Vagina (tissue), 2 donors: ENCODE measurements at regions not wholly inside any gene's neighbourhood (a gene's known extent, or its start where the extent isn't known, plus 50 kb on each side); places are given as distances from the start of the nearest gene placed in this dataset.

ENCODE experiments used
- DNase-seq, 2 donors: peaks; one replicate each; pipeline ENCODE4 v3.0.0-alpha.2; 2017; ENCODE audit errors: extremely low spot score in 2 of 2
- H3K27ac ChIP-seq: fragments of 200-600 bp; sonication (generic); one replicate; pipeline ENCODE4 v1.5.1; 2019
- H3K27me3 ChIP-seq: fragments of 200-600 bp; sonication (generic); one replicate; pipeline ENCODE4 v1.5.1; 2019
- H3K36me3 ChIP-seq, 2 donors: fragments of 200-600 bp; sonication (generic); one replicate each; pipeline ENCODE4 v1.5.1; 2017 to 2019
- H3K4me1 ChIP-seq: fragments of 200-600 bp; sonication (generic); one replicate; pipeline ENCODE4 v1.5.1; 2019
- H3K4me3 ChIP-seq, 2 donors: fragments of 200-600 bp; sonication (generic); 1 replicate in 1 of 2; 2 replicates in 1 of 2; pipeline ENCODE4 v1.5.1; 2016 to 2019
- H3K9me3 ChIP-seq: fragments of 200-600 bp; sonication (generic); one replicate; pipeline ENCODE4 v1.5.1; 2019
- CTCF ChIP-seq, 3 experiments: fragments of 450-650 bp in 2 of 3; fragments of 200-600 bp in 1 of 3; sonication (generic) in 1 of 3; IDR thresholded peaks; one replicate each; pipeline ENCODE4 v1.5.1; 2017 to 2019; ENCODE audit warnings: antibody characterized with exemption in 3 of 3, mild to moderate bottlenecking in 2 of 3, moderate library complexity in 2 of 3
- POLR2A ChIP-seq, 2 donors: fragments of 450-650 bp; IDR thresholded peaks; one replicate each; pipeline ENCODE4 v1.6.1; 2017; ENCODE audit warnings: antibody characterized with exemption in 2 of 2, mild to moderate bottlenecking in 2 of 2, moderate library complexity in 2 of 2
- POLR2AphosphoS5 ChIP-seq, 2 donors: sonication (generic); formaldehyde crosslinking; IDR thresholded peaks; one replicate each; pipeline ENCODE4 v1.9.0; 2017; ENCODE audit warnings: antibody characterized with exemption in 2 of 2, mild to moderate bottlenecking in 2 of 2, low read depth in 1 of 2; ENCODE audit not compliant: insufficient read depth in 1 of 2
- intact Hi-C: fragments of 100-400 bp; cut with DNase I; formaldehyde crosslinking; loops from one replicate; pipeline ENCODE4 v1.15.1; 2023

- Histone ChIP-seq H3K27me3 (no peaks in the 10 kb centered on the region), H3K27ac (no peak overlapping the region), H3K4me3 (no peak overlapping the region), H3K4me1 (no peaks in the 10 kb centered on the region), H3K36me3 (no peaks in the 10 kb centered on the region), H3K9me3 (no peaks in the 10 kb centered on the region)
- TF ChIP-seq POLR2A (IDR thresholded peaks at IDR 0.05) = no peak
- TF ChIP-seq POLR2AphosphoS5 (IDR thresholded peaks at IDR 0.05; ENCODE audit: insufficient read depth in 1 of 2, low read depth in 1 of 2) = no peak
- no peak for TF ChIP-seq CTCF (IDR thresholded peaks at IDR 0.05)
- intact Hi-C loops = no loop called here
- DNase-seq = no peak
Observed at GRCh38 chr1:4062041-4062440, 162.0 kb upstream of the C1orf174 start.

DNA sequence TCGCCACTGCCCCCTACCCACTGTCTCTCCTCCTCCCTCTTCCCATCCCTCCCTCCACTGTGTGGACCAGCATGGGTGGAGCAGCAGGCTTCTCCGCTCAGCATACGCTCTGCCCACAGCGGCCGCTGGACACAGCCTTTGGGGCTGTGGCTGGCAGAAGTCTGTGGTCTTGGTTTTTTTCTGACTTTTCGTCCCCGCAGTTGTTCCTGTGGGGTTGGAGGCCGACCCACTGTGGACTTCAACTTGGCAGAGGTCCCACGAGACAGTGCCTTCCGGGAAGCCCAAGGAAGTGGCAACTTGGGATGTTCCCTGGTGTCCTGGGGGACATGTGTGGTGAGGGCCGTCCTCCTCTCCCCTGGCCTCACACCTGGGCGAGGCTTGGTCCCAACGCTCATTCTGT, 162.5 kb upstream of the C1orf174 start:
- no peak for DNase-seq
- Histone ChIP-seq H3K4me3 (no peak overlapping the region), H3K27me3 (no peaks in the 10 kb centered on the region), H3K27ac (no peak overlapping the region), H3K4me1 (no peaks in the 10 kb centered on the region), H3K9me3 (no peaks in the 10 kb centered on the region), H3K36me3 (no peaks in the 10 kb centered on the region)
- intact Hi-C loops = no loop called here
- TF ChIP-seq POLR2A (IDR thresholded peaks at IDR 0.05) = no peak
- no peak for TF ChIP-seq POLR2AphosphoS5 (IDR thresholded peaks at IDR 0.05; ENCODE audit: insufficient read depth in 1 of 2, low read depth in 1 of 2)
- TF ChIP-seq CTCF (IDR thresholded peaks at IDR 0.05) = no peak

- intact Hi-C loops = no loop called here
- H3K9me3 ChIP-seq = no peaks in the 10 kb centered on the region
- DNase-seq = no peak
- no peak overlapping the region for H3K4me3 ChIP-seq
- H3K4me1 ChIP-seq = no peaks in the 10 kb centered on the region
- TF ChIP-seq POLR2A (IDR thresholded peaks at IDR 0.05) = no peak
- TF ChIP-seq CTCF (IDR thresholded peaks at IDR 0.05) = no peak
- TF ChIP-seq POLR2AphosphoS5 (IDR thresholded peaks at IDR 0.05; ENCODE audit: insufficient read depth in 1 of 2, low read depth in 1 of 2) = no peak
- no peaks in the 10 kb centered on the region for H3K36me3 ChIP-seq
- no peaks in the 10 kb centered on the region for H3K27me3 ChIP-seq
- H3K27ac ChIP-seq = no peak overlapping the region
Observed at GRCh38 chr1:4062992-4063391, 162.9 kb upstream of the C1orf174 start.

DNA sequence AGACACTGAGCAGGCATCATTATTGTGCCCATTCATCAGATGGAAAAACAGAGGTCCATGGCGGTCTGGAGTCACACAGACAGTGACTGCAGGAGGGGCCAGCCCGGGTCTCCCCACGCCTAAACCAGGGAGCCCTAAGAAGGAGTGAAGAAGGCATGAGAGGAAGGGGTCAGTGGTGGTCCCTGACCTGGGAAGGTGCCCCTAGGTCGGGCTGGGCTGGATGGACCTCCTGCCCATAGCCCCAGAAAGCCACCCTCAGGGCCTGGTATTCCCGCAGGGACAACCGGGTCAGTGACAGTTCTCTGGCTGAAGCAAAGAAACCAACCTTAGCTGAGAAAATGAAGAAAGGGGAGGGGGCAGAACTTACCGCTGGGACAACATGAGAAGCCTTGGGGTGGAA, 163.4 kb upstream of the C1orf174 start:
- H3K36me3 ChIP-seq = no peaks in the 10 kb centered on the region
- intact Hi-C loops = no loop called here
- no peak for DNase-seq
- no peak overlapping the region for H3K4me3 ChIP-seq
- TF ChIP-seq POLR2AphosphoS5 (IDR thresholded peaks at IDR 0.05; ENCODE audit: insufficient read depth in 1 of 2, low read depth in 1 of 2) (no peak), POLR2A (IDR thresholded peaks at IDR 0.05) (no peak), CTCF (IDR thresholded peaks at IDR 0.05) (no peak)
- H3K9me3 ChIP-seq = no peaks in the 10 kb centered on the region
- H3K4me1 ChIP-seq = no peaks in the 10 kb centered on the region
- no peak overlapping the region for H3K27ac ChIP-seq
- no peaks in the 10 kb centered on the region for H3K27me3 ChIP-seq

DNA sequence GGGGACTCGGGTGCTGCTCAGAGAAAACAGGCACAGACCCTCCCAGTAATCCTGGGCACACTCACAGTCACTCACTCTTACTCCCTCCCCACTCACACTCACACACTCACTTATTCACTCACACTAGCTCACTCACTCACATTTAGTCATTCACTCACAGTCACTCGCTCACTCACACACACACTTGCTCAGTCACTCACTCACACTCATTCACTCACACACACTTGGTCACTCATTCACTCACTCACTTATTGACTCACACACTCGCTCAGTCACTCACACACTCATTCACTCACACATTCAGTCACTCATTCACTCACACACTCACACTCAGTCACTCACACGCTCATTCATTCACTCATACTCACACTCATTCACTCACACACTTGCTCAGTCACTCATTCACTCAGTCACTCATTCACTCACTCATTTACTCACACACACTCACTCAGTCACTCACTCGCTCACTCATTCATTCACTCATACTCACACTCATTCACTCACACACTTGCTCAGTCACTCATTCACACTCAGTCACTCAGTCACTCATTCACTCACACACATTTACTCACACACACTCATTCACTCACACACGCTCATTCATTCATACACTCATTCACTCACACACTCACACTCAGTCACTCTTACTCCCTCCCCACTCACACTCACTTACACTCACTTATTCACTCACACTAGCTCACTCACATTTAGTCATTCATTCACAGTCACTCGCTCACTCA, 164.2 kb upstream of the C1orf174 start:
- DNase-seq = no peak
- TF ChIP-seq POLR2AphosphoS5 (IDR thresholded peaks at IDR 0.05; ENCODE audit: insufficient read depth in 1 of 2, low read depth in 1 of 2) (no peak), CTCF (IDR thresholded peaks at IDR 0.05) (no peak), POLR2A (IDR thresholded peaks at IDR 0.05) (no peak)
- H3K9me3 ChIP-seq = no peaks in the 10 kb centered on the region
- intact Hi-C loops = no loop called here
- H3K36me3 ChIP-seq = no peaks in the 10 kb centered on the region
- H3K27ac ChIP-seq = no peak overlapping the region
- no peaks in the 10 kb centered on the region for H3K4me1 ChIP-seq
- H3K4me3 ChIP-seq = no peak overlapping the region
- H3K27me3 ChIP-seq = no peaks in the 10 kb centered on the region
